B cell (primary cell): ENCODE measurements at regions not wholly inside any gene's neighbourhood (a gene's known extent, or its start where the extent isn't known, plus 50 kb on each side); places are given as distances from the start of the nearest gene placed in this dataset.

Experiments used
- ATAC-seq: fragments of 200-7000 bp; cut with Tn5 transposase; one replicate; pipeline ENCODE4 v1.10.0; 2021; ENCODE audit warnings: low read depth, mild to moderate bottlenecking, moderate number of reproducible peaks, moderate library complexity
- CTCF ChIA-PET: fragments of 350-600 bp; sonication (Branson Sonifier 250); formaldehyde crosslinking; loops from one replicate; lab custom pipeline; 2021; ENCODE audit warnings: antibody characterized with exemption, inconsistent platforms; lab: Charles Lee
- POLR2A ChIA-PET: fragments of 350-600 bp; sonication (Branson Sonifier 250); formaldehyde crosslinking; loops from one replicate; lab custom pipeline; 2021; ENCODE audit warnings: antibody characterized with exemption; lab: Charles Lee
- DNase-seq: peaks from one replicate; pipeline ENCODE4 v3.0.0; 2013
- H2AFZ ChIP-seq: 2 replicates; pipeline ENCODE4 v1.6.1; 2012; ENCODE audit warnings: mild to moderate bottlenecking, low read depth, low read length; ENCODE audit not compliant: insufficient read depth, poor library complexity, severe bottlenecking
- H3K27ac ChIP-seq, 2 donors: 1 replicate in 1 of 2; 2 replicates in 1 of 2; pipeline ENCODE4 v1.5.1; 2012 to 2013; ENCODE audit warnings: low read length in 2 of 2, mild to moderate bottlenecking in 2 of 2, moderate library complexity in 1 of 2
- H3K27me3 ChIP-seq, 4 experiments: fragments of 200-600 bp in 1 of 4; sonication (generic) in 1 of 4; replicated peaks in 1 of 4; 1 replicate in 2 of 4; 2 replicates in 2 of 4; pipeline versions ENCODE4 v1.6.1 to v1.7.0; 2013 to 2016; ENCODE audit warnings: low read length in 3 of 4, mild to moderate bottlenecking in 2 of 4, mixed read lengths in 1 of 4, moderate library complexity in 1 of 4; ENCODE audit not compliant: insufficient read depth in 4 of 4, control insufficient read depth in 3 of 4; ENCODE audit errors: control extremely low read depth in 1 of 4
- H3K36me3 ChIP-seq, 2 experiments: replicated peaks in 1 of 2; 1 replicate in 1 of 2; 2 replicates in 1 of 2; pipeline versions ENCODE4 v1.6.1 to v1.7.1; 2013; ENCODE audit warnings: low read length in 1 of 2; ENCODE audit not compliant: insufficient read depth in 2 of 2, control insufficient read depth in 1 of 2; ENCODE audit errors: control extremely low read depth in 1 of 2, extremely low read depth in 1 of 2
- H3K4me1 ChIP-seq, 2 donors: fragments of 200-600 bp in 1 of 2; sonication (generic) in 1 of 2; 1 replicate in 1 of 2; 2 replicates in 1 of 2; pipeline versions ENCODE4 v1.5.1 to v1.6.1; 2013 to 2017; ENCODE audit warnings: low read length in 2 of 2; ENCODE audit not compliant: control insufficient read depth in 2 of 2, insufficient read depth in 2 of 2
- H3K4me2 ChIP-seq: replicated peaks from 2 replicates; pipeline ENCODE3; 2012; ENCODE audit warnings: mild to moderate bottlenecking, low read depth, low read length; ENCODE audit not compliant: poor library complexity, severe bottlenecking
- H3K4me3 ChIP-seq, 5 experiments: fragments of 200-600 bp in 1 of 5; sonication (generic) in 1 of 5; 1 replicate in 3 of 5; 2 replicates in 2 of 5; pipeline versions ENCODE4 v1.5.1 to v1.7.0; 2011 to 2016; ENCODE audit warnings: low read length in 4 of 5, mild to moderate bottlenecking in 4 of 5, low read depth in 2 of 5, control low read depth in 1 of 5, moderate library complexity in 1 of 5; ENCODE audit not compliant: insufficient read depth in 1 of 5; ENCODE audit errors: control extremely low read depth in 1 of 5, extremely low read depth in 1 of 5
- H3K79me2 ChIP-seq: fragments of 200-600 bp; sonication (generic); one replicate; pipeline ENCODE4 v1.6.0; 2016; ENCODE audit warnings: low read length; ENCODE audit not compliant: control insufficient read depth, insufficient read depth
- H3K9ac ChIP-seq: fragments of 200-600 bp; sonication (generic); 2 replicates; pipeline ENCODE4 v1.6.1; 2017; ENCODE audit warnings: mild to moderate bottlenecking, low read length, moderate library complexity
- H3K9me3 ChIP-seq, 3 donors: one replicate each; pipeline versions ENCODE4 v1.6.1 to v1.7.1; 2013; ENCODE audit warnings: low read length in 2 of 3; ENCODE audit not compliant: control insufficient read depth in 2 of 3, insufficient read depth in 1 of 3; ENCODE audit errors: control extremely low read depth in 1 of 3
- H4K20me1 ChIP-seq: 2 replicates; pipeline ENCODE4 v1.6.0; 2012; ENCODE audit warnings: mild to moderate bottlenecking, low read length; ENCODE audit not compliant: insufficient read depth, control insufficient read depth, poor library complexity, severe bottlenecking
- H3K27ac Mint-ChIP-seq: one replicate; pipeline ENCODE4 v1.8.0; 2021; ENCODE audit warnings: mixed read lengths
- H3K27me3 Mint-ChIP-seq: one replicate; pipeline ENCODE4 v1.8.0; 2021; ENCODE audit warnings: mixed read lengths
- H3K4me1 Mint-ChIP-seq: one replicate; pipeline ENCODE4 v1.8.0; 2021; ENCODE audit warnings: mixed read lengths
- H3K4me3 Mint-ChIP-seq: one replicate; pipeline ENCODE4 v1.8.0; 2021; ENCODE audit warnings: mixed read lengths
- H3K9me3 Mint-ChIP-seq: one replicate; pipeline ENCODE4 v1.8.0; 2022; ENCODE audit warnings: mixed read lengths; ENCODE audit not compliant: insufficient read depth
- CTCF ChIP-seq: fragments of 200-600 bp; IDR thresholded peaks from one replicate; pipeline ENCODE4 v1.8.0; 2022; ENCODE audit warnings: antibody characterized with exemption, mild to moderate bottlenecking
- EZH2 ChIP-seq: IDR thresholded peaks from 2 replicates; pipeline ENCODE4 v1.6.1; 2012; ENCODE audit warnings: borderline replicate concordance, low read depth, mild to moderate bottlenecking, moderate library complexity, low read length; ENCODE audit not compliant: insufficient read depth, poor library complexity, severe bottlenecking
- WGBS: methylation state at CpG from one replicate; pipeline ENCODE4 v1.1.5; 2013; ENCODE audit warnings: missing lambda C conversion rate; ENCODE audit not compliant: insufficient coverage; 5-methylcytosine and 5-hydroxymethylcytosine counted together
- intact Hi-C: fragments of 100-400 bp; cut with micrococcal nuclease; formaldehyde crosslinking; loops from one replicate; pipeline ENCODE4 v1.10.0; 2022

GRCh38 chr11:70810681-70811080 is 412.4 kb downstream of the CTTN start:
- 90% methylated on average over 7 of the region's 8 CpGs for WGBS

GRCh38 chr11:70811483-70811882 is 413.2 kb downstream of the CTTN start:
- TF ChIP-seq CTCF (no peak), EZH2 (no peak)

More at GRCh38 chr11:70810681-70811080, 412.4 kb downstream of the CTTN start:
- Histone ChIP-seq H3K27ac (no peak overlapping the region), H3K4me3 (no peak overlapping the region), H3K9ac (no peak overlapping the region), H3K4me1 (no peaks in the 10 kb centered on the region), H2AFZ (no peak overlapping the region), H3K79me2 (no peaks in the 10 kb centered on the region), H3K27me3 (no peaks in the 10 kb centered on the region), H3K9me3 (no peaks in the 10 kb centered on the region), H3K36me3 (no peaks in the 10 kb centered on the region), H3K4me2 (no peak overlapping the region), H4K20me1 (no peaks in the 10 kb centered on the region)
- H3K9me3 Mint-ChIP-seq, result no peaks in the 10 kb centered on the region
- ChIA-PET CTCF (no interaction called here), POLR2A (no interaction called here)
- H3K27ac Mint-ChIP-seq, result no peak overlapping the region
- ATAC-seq (no peak), DNase-seq (no peak)
- no peaks in the 10 kb centered on the region for H3K4me1 Mint-ChIP-seq
- intact Hi-C loops, result no loop called here
- H3K27me3 Mint-ChIP-seq, result no peaks in the 10 kb centered on the region
- TF ChIP-seq EZH2 (no peak), CTCF (no peak)
- H3K4me3 Mint-ChIP-seq, result no peak overlapping the region

More at GRCh38 chr11:70811483-70811882, 413.2 kb downstream of the CTTN start:
- H4K20me1 ChIP-seq, result no peaks in the 10 kb centered on the region
- no peaks in the 10 kb centered on the region for H3K9me3 ChIP-seq
- no peak overlapping the region for H2AFZ ChIP-seq
- H3K27me3 ChIP-seq, result no peaks in the 10 kb centered on the region
- no peaks in the 10 kb centered on the region for H3K4me1 ChIP-seq
- ChIA-PET CTCF (no interaction called here), POLR2A (no interaction called here)
- H3K9ac ChIP-seq, result no peak overlapping the region
- intact Hi-C loops, result no loop called here
- no peak overlapping the region for H3K4me2 ChIP-seq
- DNase-seq (no peak), ATAC-seq (no peak)
- no peak overlapping the region for H3K4me3 ChIP-seq
- H3K27ac Mint-ChIP-seq, result no peak overlapping the region
- no peaks in the 10 kb centered on the region for H3K36me3 ChIP-seq
- no peak overlapping the region for H3K4me3 Mint-ChIP-seq
- H3K27me3 Mint-ChIP-seq, result no peaks in the 10 kb centered on the region
- H3K79me2 ChIP-seq, result no peaks in the 10 kb centered on the region
- H3K27ac ChIP-seq, result no peak overlapping the region
- no peaks in the 10 kb centered on the region for H3K4me1 Mint-ChIP-seq
- no peaks in the 10 kb centered on the region for H3K9me3 Mint-ChIP-seq
- 96% methylated on average over 1 of the region's 1 CpG for WGBS
